Chondrocyte (in vitro differentiated cells): ENCODE measurements at regions not wholly inside any gene's neighbourhood (a gene's known extent, or its start where the extent isn't known, plus 50 kb on each side); places are given as distances from the start of the nearest gene placed in this dataset.

Experiments used
- DNase-seq: peaks from one replicate; pipeline ENCODE4 v3.0.0; 2021; ENCODE audit warnings: mixed read lengths, low spot score
- H3K27ac Mint-ChIP-seq: one replicate; pipeline ENCODE4 v1.8.0; 2021; ENCODE audit warnings: mild to moderate bottlenecking, moderate library complexity, mixed read lengths; ENCODE audit not compliant: unreplicated experiment
- H3K27me3 Mint-ChIP-seq: 2 replicates; pipeline ENCODE4 v1.8.0; 2021; ENCODE audit warnings: low read depth, mixed read lengths
- H3K36me3 Mint-ChIP-seq: 2 replicates; pipeline ENCODE4 v1.8.0; 2021; ENCODE audit warnings: low read depth, mixed read lengths
- H3K4me1 Mint-ChIP-seq: 2 replicates; pipeline ENCODE4 v1.8.0; 2021; ENCODE audit warnings: low read depth, mild to moderate bottlenecking, mixed read lengths
- H3K4me3 Mint-ChIP-seq: one replicate; pipeline ENCODE4 v1.8.0; 2021; ENCODE audit warnings: mild to moderate bottlenecking, moderate library complexity, mixed read lengths; ENCODE audit not compliant: unreplicated experiment
- H3K9me3 Mint-ChIP-seq: 2 replicates; pipeline ENCODE4 v1.8.0; 2021; ENCODE audit warnings: low read depth, mixed read lengths
- CTCF ChIP-seq: fragments of 200-600 bp; sonication (generic); IDR thresholded peaks from 2 replicates; pipeline ENCODE4 v1.5.0; 2021; ENCODE audit warnings: antibody characterized with exemption, mild to moderate bottlenecking, moderate library complexity

DNA sequence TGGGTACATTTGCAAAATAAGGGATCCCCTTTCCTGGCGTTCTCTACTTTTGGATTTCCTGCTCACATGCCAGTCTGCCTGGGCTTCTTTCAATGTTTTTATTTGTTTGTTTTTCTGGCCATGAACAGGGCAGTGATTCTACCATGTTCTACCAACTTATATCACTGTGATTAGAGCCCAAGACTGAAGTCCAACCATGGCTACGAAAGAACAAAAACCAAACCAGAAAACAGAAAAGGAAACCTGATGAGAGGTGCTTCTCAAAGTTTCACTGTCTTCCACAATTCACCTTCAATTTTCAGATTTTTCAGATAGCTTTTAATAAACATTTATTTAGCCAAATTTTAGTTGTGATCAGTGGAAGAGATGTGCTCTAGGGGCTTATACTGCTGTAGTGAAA lies 187.6 kb upstream of the TACR3 start:
- no peaks in the 10 kb centered on the region for H3K36me3 Mint-ChIP-seq
- H3K27me3 Mint-ChIP-seq, result peaks cover 11% of the 10 kb centered on the region
- H3K4me1 Mint-ChIP-seq, result no peaks in the 10 kb centered on the region
- H3K9me3 Mint-ChIP-seq, result no peaks in the 10 kb centered on the region
- TF ChIP-seq CTCF, result no peak
- H3K27ac Mint-ChIP-seq, result no peak overlapping the region
- H3K4me3 Mint-ChIP-seq, result no peak overlapping the region
- DNase-seq, result no peak

GRCh38 chr4:103904123-103904522 lies 184.3 kb upstream of the TACR3 start:
- Mint-ChIP-seq H3K27ac (no peak overlapping the region), H3K4me1 (no peaks in the 10 kb centered on the region), H3K27me3 (peaks cover 7% of the 10 kb centered on the region), H3K9me3 (peaks cover 10% of the 10 kb centered on the region), H3K4me3 (no peak overlapping the region), H3K36me3 (no peaks in the 10 kb centered on the region)
- no peak for TF ChIP-seq CTCF
- no peak for DNase-seq

DNA sequence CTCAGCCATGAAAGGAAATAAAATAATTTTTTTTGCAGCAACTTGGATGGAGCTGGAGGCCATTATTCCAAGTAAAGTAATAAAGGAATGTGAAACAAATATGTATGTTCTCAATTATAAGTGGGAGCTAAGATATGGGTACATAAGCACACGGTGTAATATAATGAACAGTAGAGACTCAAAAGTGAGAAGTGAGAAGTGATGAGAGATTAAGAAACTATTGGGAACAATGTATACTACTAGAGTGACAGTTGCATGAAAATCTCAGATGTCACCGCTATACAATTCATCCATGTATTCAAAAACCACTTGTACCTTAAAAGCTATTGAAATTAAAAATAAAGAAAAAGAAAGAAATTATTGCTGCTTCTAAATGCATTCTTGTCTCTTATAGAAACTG lies 182.9 kb upstream of the TACR3 start:
- no peak for TF ChIP-seq CTCF
- H3K9me3 Mint-ChIP-seq, result peaks cover 16% of the 10 kb centered on the region
- no peaks in the 10 kb centered on the region for H3K4me1 Mint-ChIP-seq
- H3K27me3 Mint-ChIP-seq, result peaks cover 7% of the 10 kb centered on the region
- H3K4me3 Mint-ChIP-seq, result no peak overlapping the region
- H3K36me3 Mint-ChIP-seq, result no peaks in the 10 kb centered on the region
- DNase-seq, result no peak
- no peak overlapping the region for H3K27ac Mint-ChIP-seq

DNA sequence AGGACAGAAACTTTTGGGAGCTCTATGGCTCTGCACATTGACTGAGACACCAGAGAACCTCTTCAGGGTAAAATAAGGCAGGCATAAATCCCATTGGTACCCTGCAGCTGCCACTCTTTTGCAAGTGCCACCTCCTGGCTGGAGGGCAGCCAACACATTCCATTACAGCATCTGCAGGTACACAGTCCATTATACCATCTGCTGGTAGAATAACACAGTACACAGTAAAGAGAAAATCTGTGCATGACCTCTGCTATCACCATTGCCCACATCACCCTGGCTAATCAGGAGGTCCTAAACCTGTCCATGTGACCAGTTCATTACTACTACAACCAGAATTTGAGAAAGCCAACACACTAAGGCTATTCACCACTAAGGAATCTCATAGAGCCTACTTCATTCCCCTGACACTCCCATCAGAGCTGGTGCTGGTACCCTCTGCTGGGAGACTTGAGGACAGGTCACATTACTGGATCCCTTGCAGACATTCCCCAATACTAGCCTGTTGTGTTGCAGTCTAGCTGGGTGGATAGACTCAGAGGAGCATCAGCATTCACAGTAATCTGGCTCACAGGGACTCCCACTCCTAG lies 176.2 kb upstream of the TACR3 start:
- H3K36me3 Mint-ChIP-seq, result no peaks in the 10 kb centered on the region
- no peaks in the 10 kb centered on the region for H3K27me3 Mint-ChIP-seq
- no peak overlapping the region for H3K4me3 Mint-ChIP-seq
- no peak for TF ChIP-seq CTCF
- H3K9me3 Mint-ChIP-seq, result peaks cover 15% of the 10 kb centered on the region
- no peak overlapping the region for H3K27ac Mint-ChIP-seq
- no peak for DNase-seq
- H3K4me1 Mint-ChIP-seq, result no peaks in the 10 kb centered on the region

GRCh38 chr4:103892586-103892985 lies 172.8 kb upstream of the TACR3 start:
- Mint-ChIP-seq H3K27ac (no peak overlapping the region), H3K9me3 (peaks cover 9% of the 10 kb centered on the region), H3K4me1 (no peaks in the 10 kb centered on the region), H3K27me3 (no peaks in the 10 kb centered on the region), H3K4me3 (no peak overlapping the region), H3K36me3 (no peaks in the 10 kb centered on the region)
- no peak for TF ChIP-seq CTCF
- no peak for DNase-seq
